ENCODE measurements at regions not wholly inside any gene's neighbourhood (a gene's known extent, or its start where the extent isn't known, plus 50 kb on each side); places are given as distances from the start of the nearest gene placed in this dataset.

GRCh38 chr7:120168066-120168465 lies 104.9 kb upstream of the KCND2 start:
- no peak for TF ChIP-seq CTCF (IDR thresholded peaks at IDR 0.05; ENCODE audit: low read depth, low read length, missing control alignments)
- no peak for DNase-seq (ENCODE audit: low read depth)
- H3K4me3 ChIP-seq (ENCODE audit: low read depth, low read length): no peak overlapping the region

- TF ChIP-seq CTCF (IDR thresholded peaks at IDR 0.05; ENCODE audit: low read depth, low read length, missing control alignments): no peak
- no peak for DNase-seq (ENCODE audit: low read depth)
- no peak overlapping the region for H3K4me3 ChIP-seq (ENCODE audit: low read depth, low read length)
These were observed 102.8 kb upstream of the KCND2 start for GRCh38 chr7:120169996-120170783.

GRCh38 chr7:120170834-120171233 lies 102.1 kb upstream of the KCND2 start:
- TF ChIP-seq CTCF (IDR thresholded peaks at IDR 0.05; ENCODE audit: low read depth, low read length, missing control alignments): no peak
- DNase-seq (ENCODE audit: low read depth): no peak
- no peak overlapping the region for H3K4me3 ChIP-seq (ENCODE audit: low read depth, low read length)

- H3K4me3 ChIP-seq (ENCODE audit: low read depth, low read length): no peak overlapping the region
- no peak for TF ChIP-seq CTCF (IDR thresholded peaks at IDR 0.05; ENCODE audit: low read depth, low read length, missing control alignments)
- DNase-seq (ENCODE audit: low read depth): no peak
These were observed 101.6 kb upstream of the KCND2 start for GRCh38 chr7:120171406-120171805.

GRCh38 chr7:120180221-120180620 lies 92.8 kb upstream of the KCND2 start:
- H3K4me3 ChIP-seq (ENCODE audit: low read depth, low read length): no peak overlapping the region
- TF ChIP-seq CTCF (IDR thresholded peaks at IDR 0.05; ENCODE audit: low read depth, low read length, missing control alignments): no peak
- no peak for DNase-seq (ENCODE audit: low read depth)

GRCh38 chr7:120181499-120181898 lies 91.5 kb upstream of the KCND2 start:
- no peak for TF ChIP-seq CTCF (IDR thresholded peaks at IDR 0.05; ENCODE audit: low read depth, low read length, missing control alignments)
- no peak for DNase-seq (ENCODE audit: low read depth)
- H3K4me3 ChIP-seq (ENCODE audit: low read depth, low read length): no peak overlapping the region

GRCh38 chr7:120184866-120185265 lies 88.1 kb upstream of the KCND2 start:
- H3K4me3 ChIP-seq (ENCODE audit: low read depth, low read length): no peak overlapping the region
- no peak for DNase-seq (ENCODE audit: low read depth)
- no peak for TF ChIP-seq CTCF (IDR thresholded peaks at IDR 0.05; ENCODE audit: low read depth, low read length, missing control alignments)

Data from GM12864 (cell line).